ENCODE measurements at regions not wholly inside any gene's neighbourhood (a gene's known extent, or its start where the extent isn't known, plus 50 kb on each side); places are given as distances from the start of the nearest gene placed in this dataset.

DNA sequence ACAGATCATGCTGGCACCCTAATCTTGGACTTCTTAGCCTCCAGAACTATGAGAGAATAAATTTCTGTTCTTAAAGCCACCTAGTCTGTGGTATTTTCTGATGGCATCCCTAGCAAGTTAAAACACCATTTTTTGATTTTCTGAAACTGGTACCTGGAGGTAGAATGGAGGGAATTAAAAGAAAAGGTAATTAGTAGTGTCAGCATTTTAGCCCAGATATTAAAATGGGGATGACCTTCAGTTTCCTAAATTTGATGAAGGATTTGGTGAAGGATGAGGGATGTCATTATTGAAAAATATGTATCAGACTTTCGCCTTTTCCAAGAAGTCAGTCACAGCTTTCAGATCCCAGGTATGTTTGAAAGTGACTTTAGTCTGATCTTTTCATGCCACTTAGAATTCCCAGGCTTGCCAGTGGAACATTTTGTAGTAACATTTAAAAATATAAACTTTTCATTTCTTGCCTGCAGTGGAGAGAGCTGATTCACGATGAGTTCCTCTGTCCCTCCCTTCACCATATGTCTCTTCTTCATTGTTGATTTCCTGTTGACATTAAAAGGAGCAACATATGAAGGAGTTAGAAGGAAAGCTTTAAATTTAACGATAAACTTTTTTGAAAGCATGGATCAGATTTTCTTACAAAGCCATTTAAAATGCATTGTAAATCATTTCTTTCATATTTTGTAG lies 169.4 kb downstream of the SLIT2 start:
- Mint-ChIP-seq H3K36me3 (ENCODE audit: low read depth) (no peaks in the 10 kb centered on the region), H3K4me3 (no peak overlapping the region), H3K27ac (no peak overlapping the region), H3K4me1 (ENCODE audit: low read depth) (peaks cover 4% of the 10 kb centered on the region), H3K9me3 (no peaks in the 10 kb centered on the region), H3K27me3 (ENCODE audit: low read depth) (peaks cover 2% of the 10 kb centered on the region)
- CTCF ChIA-PET, result interaction anchor here (0.7 to 1.8 kb wide), 3 partner anchors 9 to 278 kb away, joined by 3 to 8 read pairs (median 4); no protein-coding TSS in a partner anchor
- intact Hi-C loops (cut with micrococcal nuclease), result no loop called here
- DNase-seq, result no peak

DNA sequence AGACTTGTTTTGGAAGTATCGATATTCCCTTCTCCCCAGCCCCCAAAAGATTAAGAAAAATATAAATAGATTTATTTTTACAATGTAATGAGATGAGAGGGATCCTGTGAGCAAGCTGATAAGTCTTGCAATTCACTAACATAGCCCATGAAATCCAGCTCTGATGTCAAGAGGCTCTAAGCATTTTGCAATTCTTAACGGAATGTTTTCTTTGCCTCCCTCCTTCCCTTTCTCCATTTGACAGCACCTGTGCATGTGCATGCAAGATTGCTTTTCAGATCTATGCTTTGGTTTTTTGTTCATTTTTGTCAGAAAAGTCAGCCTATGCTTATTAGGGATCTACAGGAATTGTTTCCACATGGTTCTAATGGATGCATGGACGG lies 169.9 kb downstream of the SLIT2 start:
- intact Hi-C loops (cut with micrococcal nuclease), result no loop called here
- Mint-ChIP-seq H3K9me3 (no peaks in the 10 kb centered on the region), H3K36me3 (ENCODE audit: low read depth) (no peaks in the 10 kb centered on the region), H3K4me1 (ENCODE audit: low read depth) (peaks cover 4% of the 10 kb centered on the region), H3K27ac (no peak overlapping the region), H3K27me3 (ENCODE audit: low read depth) (peaks cover 2% of the 10 kb centered on the region), H3K4me3 (no peak overlapping the region)
- CTCF ChIA-PET, result interaction anchor here (0.7 to 1.8 kb wide), 3 partner anchors 10 to 277 kb away, joined by 3 to 8 read pairs (median 4); no protein-coding TSS in a partner anchor
- DNase-seq, result no peak

DNA sequence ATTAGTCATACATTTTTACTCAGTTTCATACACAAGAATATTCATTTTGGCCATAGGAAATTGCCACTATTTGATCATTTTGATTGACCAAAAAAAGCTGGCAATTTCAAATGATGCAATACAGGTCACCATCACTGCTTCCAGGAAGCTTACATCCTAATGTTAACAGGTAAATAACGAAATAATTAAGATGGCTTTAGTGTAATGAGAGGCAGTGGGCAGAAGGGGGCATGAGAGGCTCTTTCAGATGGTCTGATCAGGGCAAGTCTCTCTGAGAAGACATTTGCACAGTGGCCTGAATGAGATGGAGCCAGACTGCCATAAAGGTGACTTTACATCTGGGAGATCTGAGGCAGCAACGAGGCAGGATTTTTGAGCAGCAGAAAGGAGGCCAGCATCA lies 170.7 kb downstream of the SLIT2 start:
- Mint-ChIP-seq H3K4me1 (ENCODE audit: low read depth) (peaks cover 4% of the 10 kb centered on the region), H3K4me3 (no peak overlapping the region), H3K36me3 (ENCODE audit: low read depth) (no peaks in the 10 kb centered on the region), H3K27me3 (ENCODE audit: low read depth) (peaks cover 2% of the 10 kb centered on the region), H3K9me3 (no peaks in the 10 kb centered on the region), H3K27ac (no peak overlapping the region)
- intact Hi-C loops (cut with micrococcal nuclease), result no loop called here
- CTCF ChIA-PET, result interaction anchor here (1.0 to 1.8 kb wide), 3 partner anchors 10 to 281 kb away, joined by 3 to 8 read pairs (median 3); no protein-coding TSS in a partner anchor
- peak; percentile 55 for DNase-seq

DNA sequence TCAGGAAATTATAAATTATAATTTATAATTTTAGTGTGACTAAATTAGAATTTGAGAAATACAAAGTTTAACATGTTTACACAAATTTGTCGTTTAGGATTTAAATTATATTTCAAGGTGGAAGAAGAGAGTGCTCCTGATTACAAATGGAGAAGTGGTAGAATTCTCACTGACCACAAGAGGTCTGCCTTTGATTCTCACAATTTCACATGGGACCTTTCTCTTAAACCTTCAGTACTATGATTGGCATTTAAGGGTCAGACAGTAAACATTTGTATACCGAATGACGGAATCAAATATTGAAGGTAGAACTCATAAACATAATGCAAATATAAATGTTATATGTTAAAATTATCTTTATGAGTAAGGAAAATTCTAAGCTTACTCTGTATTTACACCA lies 171.7 kb downstream of the SLIT2 start:
- intact Hi-C loops (cut with micrococcal nuclease), result no loop called here
- no peak overlapping the region for H3K4me3 Mint-ChIP-seq
- CTCF ChIA-PET, result no interaction called here

DNA sequence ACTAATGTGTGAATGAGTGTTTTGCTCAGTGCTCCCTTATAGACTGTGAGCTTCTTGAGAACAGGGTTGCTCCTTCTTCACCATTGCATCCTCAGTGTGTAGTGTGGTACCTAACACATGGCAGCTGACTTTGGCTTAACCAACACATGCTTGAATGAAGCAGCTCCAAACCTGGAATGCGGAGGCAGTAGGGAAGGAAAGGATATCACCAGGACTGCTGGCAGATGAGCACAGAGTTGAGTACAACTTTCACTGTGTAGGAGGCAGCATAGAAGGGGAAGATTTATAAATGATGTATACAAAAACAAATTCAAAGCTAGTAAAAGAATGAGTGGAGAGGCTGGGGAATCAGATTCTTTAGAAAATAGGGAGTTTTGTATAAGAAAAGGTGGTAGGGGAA lies 174.3 kb downstream of the SLIT2 start:
- Mint-ChIP-seq H3K4me1 (ENCODE audit: low read depth) (no peaks in the 10 kb centered on the region), H3K9me3 (no peaks in the 10 kb centered on the region), H3K27me3 (ENCODE audit: low read depth) (peaks cover 5% of the 10 kb centered on the region), H3K4me3 (no peak overlapping the region), H3K27ac (no peak overlapping the region), H3K36me3 (ENCODE audit: low read depth) (no peaks in the 10 kb centered on the region)
- intact Hi-C loops (cut with micrococcal nuclease), result no loop called here
- no peak for DNase-seq
- CTCF ChIA-PET, result interaction anchor here (0.9 to 2.2 kb wide), 3 partner anchors 12 to 259 kb away, joined by 3 to 8 read pairs (median 3); no protein-coding TSS in a partner anchor

More for the DNA sequence above, 171.7 kb downstream of the SLIT2 start:
- H3K4me1 Mint-ChIP-seq (ENCODE audit: low read depth), result peaks cover 4% of the 10 kb centered on the region
- no peaks in the 10 kb centered on the region for H3K36me3 Mint-ChIP-seq (ENCODE audit: low read depth)
- no peak overlapping the region for H3K27ac Mint-ChIP-seq
- H3K9me3 Mint-ChIP-seq, result no peaks in the 10 kb centered on the region
- DNase-seq, result no peak
- peaks cover 5% of the 10 kb centered on the region for H3K27me3 Mint-ChIP-seq (ENCODE audit: low read depth)

DNA sequence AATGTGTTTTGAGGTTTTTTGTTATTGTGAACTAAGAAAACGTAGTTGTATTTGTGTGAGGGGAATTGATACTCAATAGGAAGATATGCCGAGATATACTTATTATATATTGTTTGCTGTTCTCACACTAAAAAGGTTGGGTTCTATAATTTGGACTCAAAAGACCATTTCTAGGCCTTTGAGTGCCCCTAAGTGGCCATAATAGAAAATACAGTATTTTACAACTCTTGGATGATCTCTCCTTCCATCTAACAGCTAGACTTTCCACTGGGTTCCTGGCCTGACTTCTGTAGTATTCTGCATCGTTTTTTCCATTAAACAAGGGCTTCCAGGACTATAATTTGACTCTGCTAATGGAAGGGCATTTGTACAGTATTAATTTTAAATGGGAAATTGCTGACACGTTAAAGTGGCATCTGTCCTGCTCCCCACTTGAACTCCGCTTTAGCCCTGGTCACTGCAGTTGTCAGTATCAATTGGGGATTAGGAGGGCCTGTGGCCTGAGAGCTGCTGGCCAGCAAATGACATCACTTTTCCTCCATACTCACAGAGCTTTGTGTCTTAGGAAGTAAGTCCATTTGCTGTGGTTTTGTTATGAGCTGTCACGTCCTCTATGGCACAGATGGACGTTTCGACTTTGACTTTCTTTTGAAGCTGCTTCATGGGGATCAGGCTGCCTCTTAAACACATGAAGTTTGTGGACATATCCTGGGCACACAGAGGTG lies 176.9 kb downstream of the SLIT2 start:
- Mint-ChIP-seq H3K36me3 (ENCODE audit: low read depth) (no peaks in the 10 kb centered on the region), H3K4me3 (no peak overlapping the region), H3K27ac (no peak overlapping the region), H3K27me3 (ENCODE audit: low read depth) (peaks cover 5% of the 10 kb centered on the region), H3K4me1 (ENCODE audit: low read depth) (no peaks in the 10 kb centered on the region), H3K9me3 (no peaks in the 10 kb centered on the region)
- intact Hi-C loops (cut with micrococcal nuclease), result loop anchor here (1.0 to 2.0 kb wide), 2 partner anchors 1204 to 1739 kb away; no protein-coding TSS in a partner anchor
- CTCF ChIA-PET, result interaction anchor here (0.6 to 1.2 kb wide), 3 partner anchors 34 to 257 kb away, joined by 3 to 5 read pairs (median 3); no protein-coding TSS in a partner anchor
- DNase-seq, result no peak

DNA sequence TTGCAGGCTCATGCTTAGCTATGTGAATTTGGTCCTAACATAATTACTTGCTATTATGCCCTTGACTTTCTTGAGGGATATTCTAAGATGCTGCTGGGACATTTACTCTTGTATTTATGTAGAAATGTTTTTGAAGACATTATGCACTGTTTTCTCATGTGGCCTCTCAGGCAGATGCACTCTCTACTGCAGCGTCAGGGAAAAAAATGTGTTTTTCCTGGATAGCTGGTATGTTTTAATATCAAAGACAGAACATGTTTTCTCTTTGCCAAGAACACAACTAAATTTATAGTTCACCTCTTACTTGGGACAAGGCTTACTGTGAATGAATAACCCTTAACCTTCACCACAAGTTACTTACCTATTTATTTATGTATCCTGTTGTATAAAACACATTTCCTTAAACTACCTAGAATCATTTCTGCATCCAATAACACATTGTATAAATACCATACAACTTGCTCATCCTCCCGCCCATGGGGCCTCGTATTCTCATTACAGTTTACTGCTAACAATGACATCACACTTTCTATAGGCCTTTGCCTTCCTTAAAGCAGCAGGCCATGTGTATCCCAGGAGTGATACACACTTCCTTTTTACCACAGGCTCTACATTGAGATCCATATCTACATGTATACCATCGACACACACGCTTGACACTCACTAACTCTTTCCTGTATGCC lies 178.7 kb downstream of the SLIT2 start:
- intact Hi-C loops (cut with micrococcal nuclease), result no loop called here
- no peak for DNase-seq
- CTCF ChIA-PET, result interaction anchor here (0.6 to 0.9 kb wide), 2 partner anchors 26 to 1747 kb away, joined by 3 to 4 read pairs; no protein-coding TSS in a partner anchor
- H3K27me3 Mint-ChIP-seq (ENCODE audit: low read depth), result peaks cover 5% of the 10 kb centered on the region
- H3K27ac Mint-ChIP-seq, result no peak overlapping the region
- no peaks in the 10 kb centered on the region for H3K36me3 Mint-ChIP-seq (ENCODE audit: low read depth)
- H3K9me3 Mint-ChIP-seq, result no peaks in the 10 kb centered on the region
- H3K4me1 Mint-ChIP-seq (ENCODE audit: low read depth), result no peaks in the 10 kb centered on the region
- no peak overlapping the region for H3K4me3 Mint-ChIP-seq

DNA sequence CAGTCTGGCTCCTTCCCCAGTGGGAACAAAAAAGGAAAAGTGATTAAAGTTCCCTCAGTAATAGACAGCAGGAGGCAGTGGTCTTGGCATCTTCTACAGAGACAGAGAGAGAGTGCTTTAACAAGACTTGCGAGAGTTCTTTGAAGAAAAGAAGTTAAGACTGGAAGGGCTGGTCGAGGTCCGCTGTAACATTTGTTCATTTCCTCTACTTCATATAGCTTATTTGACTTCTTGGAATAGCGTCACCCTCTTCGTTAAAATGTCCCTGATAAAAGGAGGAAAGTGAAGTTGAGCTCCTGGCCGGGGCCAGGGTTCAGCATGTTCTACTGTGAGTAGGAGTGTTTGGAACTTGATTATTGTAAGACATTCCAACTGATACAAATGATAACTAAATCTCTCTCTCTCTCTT lies 179.8 kb downstream of the SLIT2 start:
- no peak overlapping the region for H3K27ac Mint-ChIP-seq
- DNase-seq, result no peak
- intact Hi-C loops (cut with micrococcal nuclease), result no loop called here
- peaks cover 3% of the 10 kb centered on the region for H3K27me3 Mint-ChIP-seq (ENCODE audit: low read depth)
- H3K4me1 Mint-ChIP-seq (ENCODE audit: low read depth), result no peaks in the 10 kb centered on the region
- no peak overlapping the region for H3K4me3 Mint-ChIP-seq
- no peaks in the 10 kb centered on the region for H3K9me3 Mint-ChIP-seq
- CTCF ChIA-PET, result no interaction called here
- H3K36me3 Mint-ChIP-seq (ENCODE audit: low read depth), result no peaks in the 10 kb centered on the region

DNA sequence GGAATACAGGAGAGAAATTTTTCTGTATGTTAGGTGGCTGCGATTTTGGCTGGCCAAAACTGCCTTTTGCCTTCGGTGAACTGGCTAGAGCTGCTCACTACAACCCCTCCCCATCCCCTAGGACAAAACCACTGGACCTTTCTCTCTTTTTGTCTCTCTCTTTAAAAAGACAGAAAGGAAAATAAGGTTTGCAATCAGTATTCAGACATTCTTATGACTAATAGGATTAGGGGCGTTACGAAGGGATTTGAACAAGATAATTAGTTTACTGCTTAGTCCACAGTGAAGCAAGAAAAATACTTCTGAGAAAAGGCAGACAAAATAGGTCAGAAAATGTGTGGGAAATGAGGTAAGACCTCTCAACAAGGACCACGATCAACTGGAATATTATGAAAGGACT lies 180.4 kb downstream of the SLIT2 start:
- CTCF ChIA-PET, result interaction anchor here (0.8 kb wide), 1 partner anchor 10 kb away, joined by 3 read pairs; no protein-coding TSS in a partner anchor
- Mint-ChIP-seq H3K27me3 (ENCODE audit: low read depth) (peaks cover 3% of the 10 kb centered on the region), H3K36me3 (ENCODE audit: low read depth) (no peaks in the 10 kb centered on the region)

DNA sequence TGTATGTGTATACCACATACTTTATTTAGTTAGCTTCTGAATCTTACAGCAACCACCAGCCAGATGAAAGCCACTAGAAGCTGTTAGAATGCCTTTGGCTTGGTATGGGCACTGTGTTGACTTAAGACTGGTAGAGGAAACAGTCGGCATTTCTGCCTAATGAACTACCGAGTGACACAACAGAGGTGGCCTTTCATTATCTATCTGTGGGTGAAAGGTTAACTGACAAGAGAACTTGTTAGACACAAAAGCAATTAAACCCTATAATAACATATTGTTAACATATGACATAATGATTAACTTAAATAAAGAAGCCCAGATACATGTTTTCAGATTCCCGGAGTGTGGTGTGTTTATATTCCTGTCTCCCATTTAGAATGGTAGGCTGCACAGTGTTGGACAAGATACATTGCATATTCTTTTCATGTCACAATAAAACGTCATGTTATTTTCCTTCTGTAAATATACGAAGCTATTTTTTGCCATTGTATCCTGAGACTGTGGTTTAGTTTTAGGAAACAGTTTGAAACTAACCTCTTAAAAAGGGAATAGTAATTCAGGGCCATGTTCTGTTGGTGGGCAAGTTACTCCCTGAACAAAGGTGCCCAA lies 181.5 kb downstream of the SLIT2 start:
- H3K9me3 Mint-ChIP-seq, result no peaks in the 10 kb centered on the region
- no peak overlapping the region for H3K27ac Mint-ChIP-seq
- intact Hi-C loops (cut with micrococcal nuclease), result no loop called here
- H3K4me3 Mint-ChIP-seq, result no peak overlapping the region
- H3K4me1 Mint-ChIP-seq (ENCODE audit: low read depth), result no peaks in the 10 kb centered on the region
- no peaks in the 10 kb centered on the region for H3K27me3 Mint-ChIP-seq (ENCODE audit: low read depth)
- DNase-seq, result no peak
- CTCF ChIA-PET, result no interaction called here
- H3K36me3 Mint-ChIP-seq (ENCODE audit: low read depth), result no peaks in the 10 kb centered on the region

More for the DNA sequence above, 180.4 kb downstream of the SLIT2 start:
- H3K27ac Mint-ChIP-seq, result no peak overlapping the region
- no peaks in the 10 kb centered on the region for H3K4me1 Mint-ChIP-seq (ENCODE audit: low read depth)
- H3K9me3 Mint-ChIP-seq, result no peaks in the 10 kb centered on the region
- H3K4me3 Mint-ChIP-seq, result no peak overlapping the region
- DNase-seq, result no peak
- intact Hi-C loops (cut with micrococcal nuclease), result no loop called here

DNA sequence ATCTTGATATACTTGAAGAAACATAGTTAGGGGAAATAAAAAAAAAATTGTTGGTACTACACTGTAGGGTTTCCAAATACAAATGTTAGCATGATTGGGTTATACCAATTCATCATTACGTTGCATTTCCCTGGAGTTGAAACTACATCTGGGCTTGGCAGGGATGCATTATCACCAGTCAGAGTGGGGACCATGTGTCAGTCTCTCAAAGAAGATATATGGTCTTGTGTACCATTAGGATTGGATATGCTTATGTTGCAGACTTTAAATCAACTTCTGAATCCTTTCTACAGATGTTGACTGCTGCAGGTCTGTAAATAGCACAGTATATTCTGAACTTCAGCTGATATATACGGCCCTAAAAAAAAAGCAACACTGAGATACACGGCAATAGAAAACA lies 188.5 kb downstream of the SLIT2 start:
- no peaks in the 10 kb centered on the region for H3K36me3 Mint-ChIP-seq (ENCODE audit: low read depth)
- no peak overlapping the region for H3K4me3 Mint-ChIP-seq
- H3K4me1 Mint-ChIP-seq (ENCODE audit: low read depth), result no peaks in the 10 kb centered on the region
- DNase-seq, result no peak
- intact Hi-C loops (cut with micrococcal nuclease), result no loop called here
- no peaks in the 10 kb centered on the region for H3K27me3 Mint-ChIP-seq (ENCODE audit: low read depth)
- H3K27ac Mint-ChIP-seq, result no peak overlapping the region
- CTCF ChIA-PET, result interaction anchor here (0.5 kb wide), 1 partner anchor 1349 kb away, joined by 4 read pairs; no protein-coding TSS in a partner anchor
- H3K9me3 Mint-ChIP-seq, result no peaks in the 10 kb centered on the region
